T-cell (primary cell): ENCODE measurements at regions not wholly inside any gene's neighbourhood (a gene's known extent, or its start where the extent isn't known, plus 50 kb on each side); places are given as distances from the start of the nearest gene placed in this dataset.

Experiments used
- ATAC-seq, 4 experiments: fragments of 200-7000 bp in 3 of 4; fragments of 150-1000 bp in 1 of 4; cut with Tn5 transposase; replicated peaks in 1 of 4; 1 replicate in 3 of 4; 2 replicates in 1 of 4; pipeline ENCODE4 v1.10.0; 2021; ENCODE audit warnings: moderate library complexity in 3 of 4, mild to moderate bottlenecking in 2 of 4, moderate number of reproducible peaks in 1 of 4
- CTCF ChIA-PET, 2 donors: fragments of 300-600 bp; sonication (Branson Sonifier 250); formaldehyde crosslinking; loops; one replicate each; lab custom pipeline; 2022; ENCODE audit warnings: antibody characterized with exemption in 2 of 2; lab: Charles Lee
- POLR2A ChIA-PET, 2 donors: fragments of 300-600 bp; sonication (Branson Sonifier 250); formaldehyde crosslinking; loops; one replicate each; lab custom pipeline; 2022; ENCODE audit warnings: antibody characterized with exemption in 2 of 2; lab: Charles Lee
- DNase-seq, 35 experiments: peaks; one replicate each; pipeline versions ENCODE4 v3.0.0 to v3.0.0-alpha.2; 2013 to 2023
- H3K27ac ChIP-seq: one replicate; pipeline ENCODE4 v1.5.1; 2013; ENCODE audit warnings: low read length
- H3K27me3 ChIP-seq, 2 experiments: replicated peaks in 1 of 2; 1 replicate in 1 of 2; 2 replicates in 1 of 2; pipeline versions ENCODE4 v1.6.1 to v1.7.0; 2013; ENCODE audit warnings: low read length in 1 of 2, mixed read lengths in 1 of 2; ENCODE audit not compliant: control insufficient read depth in 2 of 2, insufficient read depth in 2 of 2; ENCODE audit errors: extremely low read depth in 1 of 2
- H3K36me3 ChIP-seq, 2 donors: 1 replicate in 1 of 2; 2 replicates in 1 of 2; pipeline versions ENCODE4 v1.6.1 to v1.7.0; 2013; ENCODE audit warnings: low read length in 1 of 2; ENCODE audit not compliant: control insufficient read depth in 2 of 2, insufficient read depth in 1 of 2; ENCODE audit errors: extremely low read depth in 1 of 2
- H3K4me1 ChIP-seq, 2 experiments: 1 replicate in 1 of 2; 2 replicates in 1 of 2; pipeline versions ENCODE4 v1.6.1 to v1.7.0; 2013; ENCODE audit warnings: low read length in 2 of 2, mixed read lengths in 1 of 2; ENCODE audit not compliant: insufficient read depth in 2 of 2, control insufficient read depth in 1 of 2; ENCODE audit errors: extremely low read depth in 1 of 2
- H3K4me3 ChIP-seq, 2 donors: 1 replicate in 1 of 2; 2 replicates in 1 of 2; pipeline versions ENCODE4 v1.5.1 to v1.7.0; 2013; ENCODE audit warnings: mild to moderate bottlenecking in 2 of 2, low read length in 1 of 2, moderate library complexity in 1 of 2; ENCODE audit not compliant: control insufficient read depth in 1 of 2; ENCODE audit errors: extremely low read depth in 1 of 2
- H3K9me3 ChIP-seq: 2 replicates; pipeline ENCODE4 v1.7.0; 2013
- H3K27ac Mint-ChIP-seq, 2 donors: one replicate each; pipeline ENCODE4 v1.8.0; 2020 to 2021; ENCODE audit warnings: mild to moderate bottlenecking in 2 of 2, mixed read lengths in 2 of 2
- H3K27me3 Mint-ChIP-seq, 2 donors: one replicate each; pipeline ENCODE4 v1.8.0; 2021 to 2022; ENCODE audit warnings: mixed read lengths in 2 of 2
- H3K36me3 Mint-ChIP-seq: one replicate; pipeline ENCODE4 v1.8.0; 2021; ENCODE audit warnings: mixed read lengths
- H3K4me1 Mint-ChIP-seq, 3 donors: one replicate each; pipeline ENCODE4 v1.8.0; 2020 to 2022; ENCODE audit warnings: mixed read lengths in 3 of 3, mild to moderate bottlenecking in 1 of 3
- H3K4me3 Mint-ChIP-seq, 3 donors: one replicate each; pipeline ENCODE4 v1.8.0; 2020 to 2022; ENCODE audit warnings: mild to moderate bottlenecking in 3 of 3, mixed read lengths in 3 of 3, moderate library complexity in 3 of 3
- H3K9me3 Mint-ChIP-seq, 3 donors: one replicate each; pipeline ENCODE4 v1.8.0; 2020 to 2022; ENCODE audit warnings: mixed read lengths in 3 of 3
- WGBS: methylation state at CpG from one replicate; pipeline ENCODE4 v1.1.5; 2013; ENCODE audit warnings: missing lambda C conversion rate; ENCODE audit not compliant: insufficient coverage; 5-methylcytosine and 5-hydroxymethylcytosine counted together

GRCh38 chr12:67757651-67758050 is 109.1 kb downstream of the DYRK2 start:
- H3K4me1 ChIP-seq = no peaks in the 10 kb centered on the region
- Mint-ChIP-seq H3K36me3 (no peaks in the 10 kb centered on the region), H3K27me3 (no peaks in the 10 kb centered on the region), H3K4me1 (peaks cover 11 to 14% (median 11%) of the 10 kb centered on the region in 3 donors), H3K27ac (no peak overlapping the region), H3K9me3 (no peaks in the 10 kb centered on the region), H3K4me3 (no peak overlapping the region)
- 95% methylated on average over 2 of the region's 2 CpGs for WGBS
- H3K27ac ChIP-seq = no peak overlapping the region
- DNase-seq (no peak), ATAC-seq (no peak)
- ChIA-PET CTCF (no interaction called here), POLR2A (no interaction called here)
- no peaks in the 10 kb centered on the region for H3K36me3 ChIP-seq
- H3K4me3 ChIP-seq = no peak overlapping the region
- H3K27me3 ChIP-seq = no peaks in the 10 kb centered on the region
- no peaks in the 10 kb centered on the region for H3K9me3 ChIP-seq

- Mint-ChIP-seq H3K27me3 (no peaks in the 10 kb centered on the region), H3K27ac (no peak overlapping the region), H3K36me3 (no peaks in the 10 kb centered on the region), H3K4me1 (peaks cover 11 to 14% (median 11%) of the 10 kb centered on the region in 3 donors), H3K9me3 (no peaks in the 10 kb centered on the region), H3K4me3 (no peak overlapping the region)
- no peaks in the 10 kb centered on the region for H3K4me1 ChIP-seq
- H3K36me3 ChIP-seq = no peaks in the 10 kb centered on the region
- no peaks in the 10 kb centered on the region for H3K27me3 ChIP-seq
- CTCF ChIA-PET = no interaction called here
- no peak for DNase-seq
- POLR2A ChIA-PET = no interaction called here
- H3K4me3 ChIP-seq = no peak overlapping the region
- H3K27ac ChIP-seq = no peak overlapping the region
- ATAC-seq = no peak
- WGBS = 60% methylated on average over 1 of the region's 2 CpGs
- H3K9me3 ChIP-seq = no peaks in the 10 kb centered on the region
Measured at GRCh38 chr12:67758119-67758518, 109.6 kb downstream of the DYRK2 start.

GRCh38 chr12:67758521-67758920 is 110.0 kb downstream of the DYRK2 start:
- POLR2A ChIA-PET = no interaction called here
- ATAC-seq = no peak
- no peaks in the 10 kb centered on the region for H3K9me3 ChIP-seq
- H3K36me3 ChIP-seq = no peaks in the 10 kb centered on the region
- 100% methylated on average over 2 of the region's 4 CpGs for WGBS
- no peak overlapping the region for H3K4me3 ChIP-seq
- H3K27me3 ChIP-seq = no peaks in the 10 kb centered on the region
- Mint-ChIP-seq H3K36me3 (no peaks in the 10 kb centered on the region), H3K4me1 (peaks cover 11 to 14% (median 11%) of the 10 kb centered on the region in 3 donors), H3K27ac (no peak overlapping the region), H3K4me3 (no peak overlapping the region), H3K9me3 (no peaks in the 10 kb centered on the region), H3K27me3 (no peaks in the 10 kb centered on the region)
- H3K27ac ChIP-seq = no peak overlapping the region
- no peak for DNase-seq
- no peaks in the 10 kb centered on the region for H3K4me1 ChIP-seq
- CTCF ChIA-PET = no interaction called here

GRCh38 chr12:67759829-67760228 is 111.3 kb downstream of the DYRK2 start:
- CTCF ChIA-PET = interaction anchor here in 1 of 2 donors (0.8 kb wide), 1 partner anchor 10 kb away, joined by 3 read pairs; no protein-coding TSS in a partner anchor
- ATAC-seq = no peak
- no peaks in the 10 kb centered on the region for H3K9me3 Mint-ChIP-seq

GRCh38 chr12:67760586-67761275 is 112.2 kb downstream of the DYRK2 start:
- Mint-ChIP-seq H3K27ac (no peak overlapping the region), H3K27me3 (no peaks in the 10 kb centered on the region), H3K4me1 (peaks cover 5 to 8% (median 7%) of the 10 kb centered on the region in 3 donors), H3K4me3 (no peak overlapping the region), H3K9me3 (no peaks in the 10 kb centered on the region), H3K36me3 (no peaks in the 10 kb centered on the region)
- ChIA-PET CTCF (interaction anchor here in 1 of 2 donors (1.0 kb wide), 1 partner anchor 1394 kb away, joined by 3 read pairs; no protein-coding TSS in a partner anchor), POLR2A (no interaction called here)
- DNase-seq (no peak), ATAC-seq (no peak)
- Histone ChIP-seq H3K4me1 (no peaks in the 10 kb centered on the region), H3K27ac (no peak overlapping the region), H3K36me3 (no peaks in the 10 kb centered on the region), H3K9me3 (no peaks in the 10 kb centered on the region), H3K4me3 (no peak overlapping the region), H3K27me3 (no peaks in the 10 kb centered on the region)
- 92% methylated on average over 4 of the region's 7 CpGs for WGBS

More at GRCh38 chr12:67759829-67760228, 111.3 kb downstream of the DYRK2 start:
- Mint-ChIP-seq H3K27me3 (no peaks in the 10 kb centered on the region), H3K4me1 (peaks cover 11 to 14% (median 11%) of the 10 kb centered on the region in 3 donors), H3K36me3 (no peaks in the 10 kb centered on the region), H3K4me3 (no peak overlapping the region), H3K27ac (no peak overlapping the region)
- no peaks in the 10 kb centered on the region for H3K9me3 ChIP-seq
- POLR2A ChIA-PET = no interaction called here
- H3K27ac ChIP-seq = no peak overlapping the region
- DNase-seq = no peak
- no peaks in the 10 kb centered on the region for H3K36me3 ChIP-seq
- no peaks in the 10 kb centered on the region for H3K4me1 ChIP-seq
- H3K4me3 ChIP-seq = no peak overlapping the region
- H3K27me3 ChIP-seq = no peaks in the 10 kb centered on the region
- 82% methylated on average over 3 of the region's 3 CpGs for WGBS

GRCh38 chr12:67761566-67761965 is 113.0 kb downstream of the DYRK2 start:
- ChIA-PET CTCF (interaction anchor here in 1 of 2 donors (1.0 kb wide), 1 partner anchor 1393 kb away, joined by 3 read pairs; no protein-coding TSS in a partner anchor), POLR2A (no interaction called here)
- no peak overlapping the region for H3K4me3 ChIP-seq
- H3K36me3 ChIP-seq = no peaks in the 10 kb centered on the region
- ATAC-seq (no peak), DNase-seq (no peak)
- no peaks in the 10 kb centered on the region for H3K9me3 Mint-ChIP-seq
- H3K4me3 Mint-ChIP-seq = no peak overlapping the region
- no peaks in the 10 kb centered on the region for H3K27me3 ChIP-seq
- H3K27me3 Mint-ChIP-seq = no peaks in the 10 kb centered on the region
- H3K27ac Mint-ChIP-seq = no peak overlapping the region
- no peaks in the 10 kb centered on the region for H3K4me1 ChIP-seq
- H3K27ac ChIP-seq = no peak overlapping the region
- peaks cover 0 to 1% (median 0%) of the 10 kb centered on the region in 3 donors for H3K4me1 Mint-ChIP-seq
- no peaks in the 10 kb centered on the region for H3K36me3 Mint-ChIP-seq
- no CpG with 5 or more reads among the region's 3 CpGs for WGBS
- H3K9me3 ChIP-seq = no peaks in the 10 kb centered on the region
